ENCODE measurements at regions not wholly inside any gene's neighbourhood (a gene's known extent, or its start where the extent isn't known, plus 50 kb on each side); places are given as distances from the start of the nearest gene placed in this dataset.

DNA sequence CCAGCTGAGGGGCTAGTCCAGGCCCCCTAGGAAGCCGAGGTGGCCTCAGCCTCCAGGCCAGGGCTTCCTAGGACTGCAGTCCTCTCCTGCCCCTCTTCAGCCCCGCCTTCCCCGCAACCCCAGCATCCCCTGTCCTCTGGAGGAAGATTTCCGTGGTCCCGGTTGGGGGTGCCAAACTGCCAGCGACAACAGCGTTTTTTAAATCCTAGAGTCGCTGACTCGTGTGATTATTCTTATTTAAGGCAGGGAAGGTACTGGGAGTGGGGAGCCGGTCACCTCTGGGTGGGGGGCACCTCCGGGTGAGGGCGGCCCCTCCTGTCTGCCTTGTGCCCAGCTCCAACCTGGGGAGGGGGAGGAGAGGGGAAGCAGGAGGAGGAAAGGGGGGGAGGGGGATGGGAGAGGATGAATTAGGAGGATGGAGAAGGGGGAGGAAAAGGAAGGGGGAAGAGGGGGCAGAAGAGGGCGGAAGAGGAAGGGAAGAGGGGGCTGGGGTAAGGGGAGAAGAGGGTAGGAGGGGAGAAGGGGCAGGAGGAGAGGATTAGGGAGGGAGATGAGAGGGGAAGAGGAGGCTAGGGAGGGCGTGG is 173.1 kb upstream of the IER5L start (continued):
- TF ChIP-seq, protein P1, sequence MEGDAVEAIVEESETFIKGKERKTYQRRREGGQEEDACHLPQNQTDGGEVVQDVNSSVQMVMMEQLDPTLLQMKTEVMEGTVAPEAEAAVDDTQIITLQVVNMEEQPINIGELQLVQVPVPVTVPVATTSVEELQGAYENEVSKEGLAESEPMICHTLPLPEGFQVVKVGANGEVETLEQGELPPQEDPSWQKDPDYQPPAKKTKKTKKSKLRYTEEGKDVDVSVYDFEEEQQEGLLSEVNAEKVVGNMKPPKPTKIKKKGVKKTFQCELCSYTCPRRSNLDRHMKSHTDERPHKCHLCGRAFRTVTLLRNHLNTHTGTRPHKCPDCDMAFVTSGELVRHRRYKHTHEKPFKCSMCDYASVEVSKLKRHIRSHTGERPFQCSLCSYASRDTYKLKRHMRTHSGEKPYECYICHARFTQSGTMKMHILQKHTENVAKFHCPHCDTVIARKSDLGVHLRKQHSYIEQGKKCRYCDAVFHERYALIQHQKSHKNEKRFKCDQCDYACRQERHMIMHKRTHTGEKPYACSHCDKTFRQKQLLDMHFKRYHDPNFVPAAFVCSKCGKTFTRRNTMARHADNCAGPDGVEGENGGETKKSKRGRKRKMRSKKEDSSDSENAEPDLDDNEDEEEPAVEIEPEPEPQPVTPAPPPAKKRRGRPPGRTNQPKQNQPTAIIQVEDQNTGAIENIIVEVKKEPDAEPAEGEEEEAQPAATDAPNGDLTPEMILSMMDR (IDR thresholded peaks at IDR 0.05; ENCODE audit: control extremely low read depth in 1 of 3, insufficient read depth in 1 of 3, low read depth in 1 of 3, low read length in 3 of 3), result peak in 1 of 3 experiments; percentile 5; a peak in 1 of 4 replicates
